Activated gamma-delta T cell treated with anti-CD3 and anti-CD28 coated beads, Interleukin-2, amount 50 U/mL, for 16 hours (primary cell): ENCODE measurements at regions not wholly inside any gene's neighbourhood (a gene's known extent, or its start where the extent isn't known, plus 50 kb on each side); places are given as distances from the start of the nearest gene placed in this dataset.
"Not testable (repeated sequence)": the region's sequence is repeated elsewhere in the genome, so short reads cannot be mapped to it uniquely, and the experiment has no call there.

ENCODE experiments used
- DNase-seq: peaks from one replicate; pipeline ENCODE4 v3.0.0-alpha.2; 2020; ENCODE audit warnings: low read depth

DNA sequence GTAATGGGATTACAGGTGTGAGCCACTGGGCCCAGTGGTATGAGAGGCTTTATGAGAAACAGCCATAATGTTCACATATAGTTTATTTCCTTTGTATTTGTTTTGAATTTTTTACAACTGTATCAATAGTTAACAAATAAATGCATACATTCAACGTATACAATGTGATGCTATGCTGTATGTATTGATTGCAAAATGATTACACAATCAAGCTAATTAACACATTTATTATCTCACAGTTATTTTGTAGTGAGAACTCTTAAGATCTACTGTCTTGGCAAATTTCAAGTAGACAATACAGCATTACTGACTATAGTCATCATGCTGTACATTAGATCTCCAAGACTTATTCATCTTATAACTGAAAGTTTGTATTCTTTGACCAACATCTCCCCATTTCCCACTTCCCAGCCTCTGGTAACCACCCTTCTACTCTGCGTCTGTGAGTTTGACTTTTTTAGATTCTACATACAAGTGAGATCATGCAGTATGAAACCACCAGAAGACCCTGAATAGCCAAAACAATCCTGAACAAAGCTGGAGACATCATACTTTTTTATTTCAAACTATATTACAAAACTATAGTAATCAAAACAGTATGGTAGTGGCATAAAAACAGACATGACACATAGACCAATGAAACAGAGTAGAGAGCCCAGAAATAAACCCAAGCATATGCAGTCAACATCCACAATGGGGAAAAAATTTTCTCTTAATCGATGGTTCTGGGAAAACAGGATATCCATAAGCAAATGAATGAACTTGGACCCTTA, 157.2 kb upstream of the RREB1 start:
- DNase-seq, result no peak

DNA sequence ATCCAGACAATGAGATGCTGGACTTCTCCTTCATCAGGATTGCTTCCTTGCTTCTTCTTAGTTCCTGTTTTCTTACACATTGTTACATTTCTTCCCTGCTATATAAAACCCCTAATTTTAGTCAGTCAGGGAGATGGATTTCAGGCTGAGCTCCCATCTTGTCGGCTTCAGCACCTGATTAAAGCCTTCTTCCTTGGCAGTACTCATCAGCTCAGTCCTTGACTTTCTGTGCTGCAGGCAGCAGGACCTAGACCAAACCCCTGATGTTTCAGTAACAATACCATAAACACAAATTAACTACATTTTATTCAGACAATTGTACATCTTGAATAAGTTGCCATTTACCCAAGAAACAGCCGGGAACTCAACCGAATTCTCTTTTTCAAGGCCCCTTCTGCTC, 156.4 kb upstream of the RREB1 start:
- DNase-seq, result no peak

DNA sequence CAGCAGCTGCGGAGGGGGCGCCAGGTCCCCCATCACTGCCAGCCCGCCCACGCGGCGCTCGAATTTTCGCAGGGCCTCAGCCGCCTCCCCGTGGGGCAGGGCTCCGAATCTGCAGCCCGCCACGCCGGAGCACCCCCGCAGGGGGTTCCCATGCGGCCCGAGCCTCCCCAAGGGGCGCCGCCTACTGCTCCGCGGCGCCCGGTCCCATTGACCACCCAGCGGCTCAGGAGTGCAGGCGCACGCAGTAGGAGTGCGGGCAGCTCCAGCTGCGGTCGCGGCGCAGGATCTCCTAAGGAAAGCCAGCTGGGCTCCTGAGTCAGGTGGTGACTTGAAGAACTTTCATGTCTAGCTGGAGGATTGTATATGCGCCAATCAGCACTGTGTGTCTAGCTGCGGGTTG, 155.3 kb upstream of the RREB1 start:
- DNase-seq, result no peak

DNA sequence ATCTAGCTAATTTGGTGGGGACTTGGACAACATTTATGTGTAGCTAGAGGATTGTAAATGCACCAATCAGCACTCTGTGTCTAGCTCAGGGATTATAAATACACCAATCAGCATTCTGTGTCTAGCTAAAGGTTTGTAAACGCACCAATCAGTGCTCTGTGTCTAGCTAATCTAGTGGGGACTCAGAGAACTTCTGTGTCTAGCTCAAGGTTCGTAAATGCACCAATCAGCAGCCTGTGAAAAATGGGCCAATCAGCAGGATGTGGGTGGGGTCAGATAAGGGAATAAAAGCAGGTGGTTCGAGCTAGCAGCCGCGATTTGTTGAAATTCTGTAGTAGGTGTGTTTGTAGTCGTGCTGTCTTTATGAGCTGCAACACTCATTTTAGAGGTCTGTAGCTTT, 154.8 kb upstream of the RREB1 start:
- not testable (repeated sequence) for DNase-seq

DNA sequence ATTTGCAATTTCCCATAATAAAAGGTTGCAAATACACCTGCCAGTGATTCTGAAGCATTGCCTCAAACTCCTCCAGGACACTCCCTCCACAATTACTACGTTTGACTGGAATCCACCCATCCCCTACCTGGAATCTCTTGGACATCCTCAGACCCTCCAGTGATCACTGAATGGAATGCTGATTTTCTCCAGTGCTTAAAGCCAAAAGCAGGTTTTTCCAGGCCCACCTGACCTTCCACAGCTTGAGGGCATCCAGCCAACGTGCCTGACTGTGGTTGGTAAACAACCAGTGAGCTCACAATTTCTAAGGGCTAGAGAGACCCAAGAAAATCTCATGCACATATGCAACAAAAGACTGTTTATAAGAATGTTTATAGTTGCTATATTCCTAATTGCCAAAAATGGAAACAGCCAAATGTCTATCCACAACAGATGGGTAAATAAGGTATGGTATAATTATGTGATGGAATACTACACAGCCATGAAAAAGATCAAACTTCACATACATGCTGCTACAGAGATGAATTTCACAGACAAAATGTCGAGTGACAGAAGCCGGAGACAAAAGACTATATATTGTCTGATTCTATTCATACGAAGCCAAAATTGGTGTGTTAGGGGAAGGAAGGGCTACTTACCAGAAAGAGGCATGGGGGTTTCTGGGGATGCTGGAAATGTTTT, 147.1 kb upstream of the RREB1 start:
- DNase-seq, result no peak

DNA sequence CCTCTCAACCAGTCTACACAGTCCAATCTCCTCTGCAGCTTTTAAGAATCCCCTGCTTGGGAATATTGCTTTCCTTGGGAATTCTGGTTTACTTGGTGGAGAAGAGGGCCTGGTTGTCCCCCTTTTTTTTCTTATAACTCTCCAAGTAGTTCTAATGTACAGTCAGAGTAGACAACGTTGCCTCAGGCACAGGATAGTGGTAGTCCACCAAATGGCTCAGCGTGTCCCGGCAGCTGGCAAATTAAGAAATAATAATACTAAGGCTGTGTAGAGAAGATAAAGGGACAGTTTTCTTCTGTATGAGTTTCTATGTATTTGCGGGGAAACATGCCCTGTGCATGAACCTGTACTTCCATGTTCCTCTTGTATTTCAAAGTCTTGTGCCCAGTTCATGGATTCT, 145.7 kb upstream of the RREB1 start:
- no peak for DNase-seq

DNA sequence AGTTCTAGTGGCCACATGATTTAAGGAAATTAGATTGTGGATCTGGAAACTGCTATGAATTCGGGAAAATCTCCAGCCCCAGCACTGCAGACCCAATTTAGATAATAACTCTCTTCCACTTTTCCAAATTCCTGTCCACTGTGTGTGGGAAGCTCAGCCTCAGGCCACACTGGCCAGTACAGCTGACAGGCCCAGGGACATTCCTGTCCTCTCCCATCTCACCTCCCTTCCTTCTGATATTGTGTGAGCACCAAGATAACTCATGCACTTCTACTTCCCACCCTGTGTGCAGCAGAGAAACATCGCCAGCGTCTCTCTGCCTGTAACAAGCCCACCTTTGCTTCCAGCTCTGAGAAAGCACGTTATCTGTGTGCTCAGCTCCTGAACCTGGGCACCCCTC, 145.1 kb upstream of the RREB1 start:
- no peak for DNase-seq

DNA sequence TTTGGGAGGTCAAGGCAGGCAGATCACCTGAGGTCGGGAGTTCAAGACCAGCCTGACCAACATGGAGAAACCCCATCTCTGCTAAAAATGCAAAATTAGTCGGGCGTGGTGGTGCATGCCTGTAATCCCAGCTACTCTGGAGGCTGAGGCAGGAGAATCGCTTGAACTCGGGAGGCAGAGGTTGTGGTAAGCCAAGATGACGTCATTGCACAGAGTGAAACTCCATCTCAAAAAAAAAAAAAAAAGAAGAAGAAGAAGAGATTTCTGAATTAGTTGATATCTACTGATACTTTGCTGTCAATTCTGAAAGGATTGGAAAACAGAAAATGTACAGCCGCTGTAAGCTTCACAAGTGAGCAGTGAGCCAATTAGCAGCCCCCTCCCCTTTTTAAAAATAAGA, 144.4 kb upstream of the RREB1 start:
- DNase-seq, result not testable (repeated sequence)

DNA sequence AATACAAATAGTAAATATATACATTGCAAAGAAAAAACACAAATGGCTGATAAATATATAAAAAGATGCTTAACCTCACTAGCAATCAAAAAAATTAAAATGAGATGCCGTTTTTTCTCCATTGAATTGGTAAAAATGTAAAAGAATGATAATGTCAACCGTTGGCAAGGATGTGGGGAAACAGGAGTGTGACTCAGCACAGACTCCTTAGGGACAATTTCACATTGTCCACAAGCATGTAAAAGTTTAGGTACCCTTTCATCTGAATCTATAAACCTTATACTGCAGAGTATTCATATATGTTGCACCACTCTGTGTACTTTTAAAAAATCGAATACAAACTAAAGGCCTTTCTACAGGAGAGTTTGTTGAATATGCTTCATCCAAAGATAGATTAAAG, 143.1 kb upstream of the RREB1 start:
- no peak for DNase-seq

DNA sequence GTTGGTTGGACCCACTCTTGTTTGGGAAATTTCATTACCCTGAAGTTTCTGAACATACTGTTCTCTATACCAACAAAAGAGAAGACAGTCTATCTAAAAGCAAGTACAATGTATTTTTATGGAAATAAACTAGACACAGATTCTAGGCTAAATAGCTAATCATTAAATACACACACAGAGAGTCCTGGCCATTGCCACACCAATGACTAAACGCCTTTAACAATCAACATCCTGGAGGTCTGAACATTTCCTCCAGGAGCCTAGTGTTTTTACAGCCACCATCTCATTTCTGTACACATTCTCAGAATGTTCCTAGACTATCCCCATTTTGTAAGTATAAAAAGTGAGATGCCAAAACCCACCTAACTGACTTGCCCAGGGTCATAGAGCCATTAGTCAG, 141.6 kb upstream of the RREB1 start:
- no peak for DNase-seq

DNA sequence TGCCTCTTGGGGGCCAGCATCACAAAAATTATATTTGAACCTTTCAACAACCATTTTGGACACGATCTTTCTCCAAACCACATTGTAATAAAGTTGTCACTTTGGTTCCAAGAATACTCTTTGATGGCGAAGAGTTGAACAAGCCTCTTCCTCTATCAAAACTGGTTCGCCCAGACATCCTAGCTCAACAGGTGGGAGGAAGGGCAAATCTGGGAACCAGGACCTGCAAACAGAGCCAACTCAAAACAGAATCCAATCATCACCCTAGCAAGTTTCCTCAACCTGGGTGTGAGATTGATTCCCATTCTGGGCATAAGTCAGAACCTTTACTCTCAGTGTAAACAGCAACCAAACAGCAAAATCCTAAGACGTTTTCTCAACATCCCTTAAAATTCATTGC, 141.2 kb upstream of the RREB1 start:
- DNase-seq, result no peak

DNA sequence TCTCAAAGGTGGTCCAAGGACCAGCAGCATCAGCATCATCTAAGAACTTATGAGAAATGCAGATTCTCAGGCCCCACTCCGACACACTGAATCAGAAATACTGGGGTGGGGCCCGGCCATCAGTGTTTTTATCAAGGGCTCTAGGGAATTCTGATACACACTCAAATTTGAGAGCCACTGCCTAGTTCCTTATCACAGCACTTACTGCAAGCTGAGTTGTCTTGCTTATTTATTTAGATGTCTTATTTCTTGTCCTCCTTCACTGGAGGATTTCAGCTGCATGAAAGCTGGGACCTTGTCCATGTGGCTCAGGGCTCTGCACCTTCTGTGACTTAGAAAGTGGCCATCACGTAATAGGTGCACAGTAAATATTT, 139.4 kb upstream of the RREB1 start:
- DNase-seq, result no peak

DNA sequence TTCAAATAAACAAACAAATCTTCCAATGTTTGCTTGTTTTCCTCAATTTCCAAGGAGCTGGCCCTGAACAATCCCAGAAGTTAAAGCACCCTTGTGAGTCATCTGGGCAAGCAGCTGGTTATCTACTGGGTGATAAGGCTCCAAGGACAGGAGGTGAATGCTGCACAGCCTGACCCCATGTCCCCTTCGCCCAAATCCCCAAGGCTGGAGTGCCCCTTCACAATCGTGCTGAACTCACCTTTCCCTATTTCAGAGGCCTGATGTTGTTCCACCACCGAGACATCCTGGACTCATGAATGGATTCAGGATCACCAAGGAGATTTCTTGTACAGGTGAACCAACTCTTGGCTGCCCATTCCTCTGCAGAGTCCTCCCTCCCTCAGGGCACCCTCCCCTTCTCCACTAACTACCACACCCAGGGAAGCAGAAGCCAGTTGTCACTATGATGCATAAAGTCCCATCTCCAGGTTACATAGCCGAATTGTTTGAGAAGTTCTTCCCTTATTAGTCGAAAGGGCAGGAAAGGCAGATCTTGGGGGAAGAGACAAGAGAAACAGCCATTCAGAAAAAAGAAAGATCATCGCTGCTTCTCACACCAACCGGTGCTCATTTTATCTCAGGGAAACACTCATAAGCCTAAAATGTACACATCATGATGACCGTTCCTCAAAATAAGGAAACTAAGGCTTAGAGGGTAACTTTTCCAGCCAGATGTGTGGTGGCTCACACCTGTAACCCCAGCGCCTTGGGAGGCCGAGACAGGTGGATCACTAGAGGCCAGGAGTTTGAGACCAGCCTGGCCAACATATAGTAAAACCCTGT, 138.8 kb upstream of the RREB1 start:
- DNase-seq, result no peak

DNA sequence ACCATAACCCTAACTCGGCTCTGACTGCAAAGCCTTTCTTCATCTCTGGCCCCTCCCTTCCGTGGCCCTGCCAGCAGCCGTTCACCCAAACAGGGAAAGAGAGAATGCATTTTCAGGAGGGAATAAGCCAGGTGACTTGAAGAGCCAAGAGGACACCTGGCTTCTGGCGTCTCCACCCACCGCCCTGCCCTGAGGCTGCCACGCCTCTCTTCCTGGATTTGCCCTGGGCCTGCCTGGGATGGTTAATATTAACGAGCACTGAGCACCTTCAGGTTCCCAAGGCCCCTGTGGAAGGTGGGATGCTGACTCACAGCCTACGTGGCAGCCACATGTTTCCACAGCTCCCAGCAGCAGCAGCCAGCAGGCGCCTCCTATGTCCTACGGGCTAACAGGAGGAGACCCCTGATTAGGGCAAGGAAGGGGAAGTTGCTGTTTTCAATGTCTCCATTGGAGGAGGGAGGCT, 138.0 kb upstream of the RREB1 start:
- no peak for DNase-seq

DNA sequence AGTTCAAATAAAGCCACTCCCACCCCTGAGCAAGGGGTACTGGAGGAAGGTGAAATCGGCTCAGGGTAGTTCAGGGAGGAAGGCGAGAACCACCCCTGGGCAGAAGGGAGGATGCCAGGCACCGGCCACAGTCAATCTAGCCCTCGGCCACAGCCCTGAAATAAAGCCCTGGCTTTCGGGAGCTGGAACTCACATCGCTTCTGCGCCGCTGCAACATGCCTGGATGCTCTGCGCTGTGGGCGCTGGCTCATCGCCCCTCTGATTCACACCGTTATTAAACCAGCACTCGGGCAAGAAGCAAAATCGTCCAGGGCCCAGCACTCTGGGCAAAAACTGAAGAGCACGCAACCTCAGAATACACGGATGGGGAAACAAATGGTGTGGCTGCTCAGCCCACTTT, 136.9 kb upstream of the RREB1 start:
- DNase-seq, result no peak

DNA sequence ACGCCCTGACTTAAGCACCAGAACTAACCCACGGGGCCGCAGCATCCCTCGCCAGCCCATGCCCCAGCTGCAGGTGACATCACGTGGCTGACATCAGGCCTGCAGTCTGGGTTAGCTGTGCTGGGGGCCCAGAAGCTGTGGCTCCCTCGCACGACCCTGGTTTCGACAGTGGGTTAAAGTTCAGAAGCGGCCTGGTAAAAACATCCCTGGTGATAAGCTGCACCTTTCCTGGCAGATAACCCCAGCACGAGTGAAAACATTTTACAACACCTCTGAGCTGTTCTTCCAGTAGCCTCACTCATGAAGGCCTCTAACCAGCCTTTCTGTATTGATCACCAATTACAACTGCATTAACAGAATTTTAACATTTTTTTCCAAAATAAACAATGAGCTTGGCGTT, 136.4 kb upstream of the RREB1 start:
- no peak for DNase-seq

DNA sequence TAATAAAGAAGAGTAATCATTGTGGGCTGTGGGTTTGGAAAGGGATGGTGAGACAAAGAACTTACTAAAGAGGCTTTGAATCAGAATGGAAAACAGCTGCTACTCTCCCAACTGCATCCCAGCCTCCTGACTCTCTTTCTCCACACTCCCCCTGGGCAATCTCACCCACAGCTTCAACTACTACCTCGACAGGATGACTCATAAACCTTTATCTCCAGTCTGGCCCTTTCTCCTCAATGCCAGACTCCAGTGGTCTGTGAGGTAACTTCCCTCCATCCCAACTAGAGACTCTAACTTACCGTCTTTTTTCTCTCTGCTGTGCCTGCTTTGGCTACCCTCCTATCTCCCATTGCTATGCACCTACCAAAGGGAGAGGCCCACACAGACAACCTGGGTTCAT, 135.3 kb upstream of the RREB1 start:
- DNase-seq, result no peak

DNA sequence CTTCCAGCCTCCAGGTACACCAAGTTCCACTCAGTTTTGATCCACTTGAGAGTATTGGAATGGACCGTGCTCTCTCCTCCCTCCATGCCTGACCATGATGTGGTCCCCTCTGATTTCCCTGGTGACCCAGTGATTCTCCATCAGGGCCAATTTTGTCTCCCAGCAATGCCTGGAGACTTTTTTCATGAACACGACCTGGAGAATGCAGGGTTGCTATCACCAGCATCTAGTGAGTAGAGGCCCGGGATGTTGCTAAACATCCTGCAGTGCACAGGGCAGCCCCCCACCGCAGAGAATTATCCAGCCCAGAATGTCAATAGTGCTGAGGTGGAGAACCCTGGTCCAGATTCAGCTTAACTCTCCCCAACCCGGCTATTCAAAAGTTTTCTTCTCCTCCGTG, 134.0 kb upstream of the RREB1 start:
- no peak for DNase-seq

DNA sequence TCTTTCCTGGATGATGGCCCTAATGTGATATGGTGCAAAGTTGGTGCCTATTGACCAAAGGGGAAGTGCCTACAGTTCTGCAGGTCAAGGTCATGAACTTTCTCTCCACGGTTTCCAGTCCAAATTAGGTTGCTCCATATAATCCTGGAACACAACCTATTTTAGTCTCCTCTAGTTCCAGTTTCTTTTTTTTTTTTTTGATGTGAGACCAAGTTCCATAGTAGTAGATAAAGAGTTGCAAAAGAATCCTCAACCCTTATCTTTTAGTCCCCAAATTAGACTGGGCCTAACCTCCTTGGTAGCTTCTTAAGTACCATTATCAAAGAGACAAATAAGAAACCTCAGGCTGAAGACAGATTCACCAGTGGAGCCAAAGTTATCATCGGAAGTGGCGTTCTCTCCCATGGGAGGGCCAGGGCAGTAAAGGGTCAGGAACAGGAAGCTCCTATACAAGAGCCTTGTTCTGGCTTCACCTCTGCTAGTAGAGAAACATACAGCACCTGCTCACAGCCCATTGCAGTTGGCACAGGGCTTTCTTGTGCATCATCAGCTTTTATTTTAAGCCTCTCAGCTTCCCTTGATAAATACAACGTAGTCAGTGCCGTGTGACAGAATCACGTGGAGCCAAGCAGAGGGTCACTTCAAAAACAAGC, 132.2 kb upstream of the RREB1 start:
- DNase-seq, result no peak

DNA sequence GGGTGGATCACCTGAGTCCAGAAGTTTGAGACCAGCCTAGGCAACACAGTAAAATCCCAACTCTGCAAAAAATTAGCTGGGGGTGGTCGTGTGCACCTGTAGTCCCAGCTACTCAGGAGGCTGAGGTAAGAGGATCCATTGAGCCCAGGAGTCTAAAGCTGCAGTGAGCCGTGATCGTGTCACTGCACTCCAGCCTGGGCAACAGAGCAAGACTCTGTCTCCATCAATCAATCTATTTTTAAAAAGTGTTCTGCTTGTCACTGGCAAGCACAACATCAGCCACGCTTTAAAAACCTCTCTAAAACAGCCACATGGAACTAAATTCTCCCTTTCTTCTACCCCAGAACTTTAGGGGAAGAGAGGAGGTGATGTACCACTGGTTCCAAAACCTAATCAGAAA, 131.6 kb upstream of the RREB1 start:
- no peak for DNase-seq

DNA sequence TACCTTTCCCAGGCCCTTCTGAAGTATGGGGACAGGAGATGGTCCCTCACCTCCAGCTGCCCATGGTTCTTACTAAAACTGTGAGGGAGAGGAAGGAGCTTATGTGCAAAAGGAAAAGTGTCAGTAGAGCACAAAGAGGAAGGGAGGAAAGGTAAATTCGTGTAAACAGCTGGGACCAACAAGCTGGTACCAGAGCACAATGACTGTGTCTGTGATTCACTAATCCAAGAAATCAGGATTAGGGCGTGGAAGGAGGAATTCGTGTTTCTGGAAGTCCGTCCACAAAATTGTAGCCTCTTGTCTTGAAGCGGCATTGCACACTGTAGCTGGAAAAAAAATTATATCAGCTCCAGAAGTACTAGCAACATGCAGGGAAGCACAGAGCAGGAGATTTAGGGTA, 129.0 kb upstream of the RREB1 start:
- DNase-seq, result no peak

DNA sequence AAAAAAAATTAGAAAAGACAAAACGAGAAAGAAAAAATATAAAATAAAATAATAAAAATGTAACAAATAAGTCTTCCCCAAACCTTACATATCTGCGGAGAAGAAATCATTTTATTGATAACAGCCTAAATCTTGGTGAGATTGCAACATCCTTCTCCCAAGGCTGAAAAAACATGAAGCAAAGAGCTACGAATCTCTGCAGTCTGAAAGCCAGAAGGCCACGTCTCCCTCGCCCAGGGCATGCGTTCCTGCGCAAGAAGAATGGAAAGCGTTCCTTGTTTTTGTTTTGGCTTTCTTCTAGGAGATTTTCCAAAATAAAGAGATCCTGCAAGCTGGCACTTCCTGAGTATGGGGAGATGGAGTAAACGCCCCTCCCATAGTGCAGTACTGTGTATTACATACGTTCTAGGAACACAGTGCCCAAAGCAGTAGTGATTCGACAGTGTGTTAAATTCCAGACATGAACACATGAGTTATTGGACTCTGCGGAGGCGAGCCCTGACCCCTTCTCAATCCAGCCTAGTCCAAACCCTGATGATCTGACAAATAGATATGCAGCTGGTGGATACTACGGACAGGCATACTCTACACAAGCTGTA, 126.7 kb upstream of the RREB1 start:
- no peak for DNase-seq
